Naive thymus-derived CD4-positive, alpha-beta T cell (primary cell): ENCODE measurements at regions not wholly inside any gene's neighbourhood (a gene's known extent, or its start where the extent isn't known, plus 50 kb on each side); places are given as distances from the start of the nearest gene placed in this dataset.
"Not testable (repeated sequence)": the region's sequence is repeated elsewhere in the genome, so short reads cannot be mapped to it uniquely, and the experiment has no call there.

Source experiments
- ATAC-seq: fragments of 150-1000 bp; cut with Tn5 transposase; 2 replicates; pipeline ENCODE4 v1.10.0; 2021; ENCODE audit warnings: mild to moderate bottlenecking, moderate library complexity
- CTCF ChIA-PET: fragments of 350-600 bp; sonication (Branson Sonifier 250); formaldehyde crosslinking; loops from one replicate; lab custom pipeline; 2021; ENCODE audit warnings: antibody characterized with exemption; lab: Charles Lee
- POLR2A ChIA-PET: fragments of 350-600 bp; sonication (Branson Sonifier 250); formaldehyde crosslinking; loops from one replicate; lab custom pipeline; 2021; ENCODE audit warnings: antibody characterized with exemption, inconsistent platforms; lab: Charles Lee
- DNase-seq, 9 donors: peaks; one replicate each; pipeline versions ENCODE4 v3.0.0 to v3.0.0-alpha.2; 2020 to 2022; ENCODE audit warnings: mixed read lengths in 1 of 9
- H3K27ac ChIP-seq: one replicate; pipeline ENCODE4 v1.7.0; 2013; ENCODE audit warnings: mild to moderate bottlenecking, low read depth, low read length, moderate library complexity
- H3K27me3 ChIP-seq, 2 donors: one replicate each; pipeline ENCODE4 v1.7.0; 2013; ENCODE audit warnings: low read length in 2 of 2, mild to moderate bottlenecking in 2 of 2, moderate library complexity in 2 of 2; ENCODE audit not compliant: control insufficient read depth in 2 of 2, insufficient read depth in 2 of 2
- H3K36me3 ChIP-seq, 3 experiments: 1 replicate in 2 of 3; 2 replicates in 1 of 3; pipeline ENCODE4 v1.7.0; 2013; ENCODE audit warnings: low read length in 3 of 3, mild to moderate bottlenecking in 3 of 3, moderate library complexity in 1 of 3; ENCODE audit not compliant: insufficient read depth in 3 of 3, control insufficient read depth in 2 of 3
- H3K4me1 ChIP-seq, 2 donors: one replicate each; pipeline ENCODE4 v1.7.0; 2013; ENCODE audit warnings: low read length in 2 of 2, mild to moderate bottlenecking in 2 of 2, moderate library complexity in 1 of 2; ENCODE audit not compliant: control insufficient read depth in 2 of 2, insufficient read depth in 2 of 2
- H3K4me3 ChIP-seq: 2 replicates; pipeline ENCODE4 v1.7.0; 2013; ENCODE audit warnings: mild to moderate bottlenecking, low read length
- H3K9me3 ChIP-seq, 3 experiments: 1 replicate in 2 of 3; 2 replicates in 1 of 3; pipeline ENCODE4 v1.7.0; 2013; ENCODE audit warnings: low read length in 3 of 3; ENCODE audit not compliant: control insufficient read depth in 2 of 3
- H3K27ac Mint-ChIP-seq, 9 donors: one replicate each; pipeline ENCODE4 v1.8.0; 2020 to 2022; ENCODE audit warnings: mixed read lengths in 9 of 9, mild to moderate bottlenecking in 8 of 9, moderate library complexity in 5 of 9, inconsistent platforms in 2 of 9
- H3K27me3 Mint-ChIP-seq, 5 donors: one replicate each; pipeline ENCODE4 v1.8.0; 2021 to 2022; ENCODE audit warnings: mixed read lengths in 5 of 5, mild to moderate bottlenecking in 1 of 5
- H3K36me3 Mint-ChIP-seq, 5 donors: one replicate each; pipeline ENCODE4 v1.8.0; 2020 to 2022; ENCODE audit warnings: mixed read lengths in 5 of 5, mild to moderate bottlenecking in 3 of 5, inconsistent platforms in 1 of 5
- H3K4me1 Mint-ChIP-seq, 7 donors: one replicate each; pipeline ENCODE4 v1.8.0; 2020 to 2022; ENCODE audit warnings: mixed read lengths in 7 of 7, mild to moderate bottlenecking in 3 of 7, inconsistent platforms in 1 of 7
- H3K4me3 Mint-ChIP-seq, 10 donors: one replicate each; pipeline ENCODE4 v1.8.0; 2020 to 2022; ENCODE audit warnings: mild to moderate bottlenecking in 10 of 10, mixed read lengths in 10 of 10, moderate library complexity in 6 of 10, inconsistent platforms in 2 of 10
- H3K9me3 Mint-ChIP-seq, 11 donors: one replicate each; pipeline ENCODE4 v1.8.0; 2020 to 2022; ENCODE audit warnings: mixed read lengths in 11 of 11, mild to moderate bottlenecking in 4 of 11, inconsistent platforms in 1 of 11, moderate library complexity in 1 of 11
- intact Hi-C, 2 donors: fragments of 100-400 bp; cut with micrococcal nuclease; formaldehyde crosslinking; loops; one replicate each; pipeline ENCODE4 v1.15.1; 2023

GRCh38 chrY:3037471-3037870, 102.3 kb downstream of the ZFY start:
- ATAC-seq (no peak), DNase-seq (no peak)
- ChIA-PET POLR2A (no interaction called here), CTCF (no interaction called here)
- Histone ChIP-seq H3K4me1 (no peaks in the 10 kb centered on the region), H3K27me3 (no peaks in the 10 kb centered on the region), H3K36me3 (no peaks in the 10 kb centered on the region), H3K4me3 (no peak overlapping the region), H3K9me3 (no peaks in the 10 kb centered on the region), H3K27ac (no peak overlapping the region)
- Mint-ChIP-seq H3K27me3 (no peaks in the 10 kb centered on the region), H3K27ac (no peak overlapping the region), H3K9me3 (no peaks in the 10 kb centered on the region), H3K4me1 (peaks cover 0 to 46% (median 7%) of the 10 kb centered on the region in 7 donors), H3K4me3 (no peak overlapping the region), H3K36me3 (peaks cover 0 to 8% (median 0%) of the 10 kb centered on the region in 5 donors)
- intact Hi-C loops = no loop called here

GRCh38 chrY:3040415-3040814, 105.2 kb downstream of the ZFY start:
- peak overlapping the region in 1 of 9 donors; percentile 21 for H3K27ac Mint-ChIP-seq
- H3K27ac ChIP-seq = no peak overlapping the region
- no peaks in the 10 kb centered on the region for H3K27me3 Mint-ChIP-seq
- POLR2A ChIA-PET = no interaction called here
- DNase-seq = no peak
- no peak for ATAC-seq
- intact Hi-C loops = no loop called here
- H3K4me3 ChIP-seq = no peak overlapping the region
- H3K4me1 ChIP-seq = no peaks in the 10 kb centered on the region
- no peaks in the 10 kb centered on the region for H3K9me3 Mint-ChIP-seq
- CTCF ChIA-PET = no interaction called here
- peaks cover 0 to 5% (median 0%) of the 10 kb centered on the region in 5 donors for H3K36me3 Mint-ChIP-seq
- no peaks in the 10 kb centered on the region for H3K9me3 ChIP-seq
- H3K4me3 Mint-ChIP-seq = no peak overlapping the region
- H3K27me3 ChIP-seq = no peaks in the 10 kb centered on the region
- H3K36me3 ChIP-seq = no peaks in the 10 kb centered on the region
- peaks cover 0 to 29% (median 3%) of the 10 kb centered on the region in 7 donors for H3K4me1 Mint-ChIP-seq

GRCh38 chrY:3041985-3042384, 106.8 kb downstream of the ZFY start:
- peaks cover 0 to 24% (median 10%) of the 10 kb centered on the region in 7 donors for H3K4me1 Mint-ChIP-seq
- ATAC-seq = no peak
- Histone ChIP-seq H3K27ac (no peak overlapping the region), H3K4me3 (no peak overlapping the region), H3K27me3 (no peaks in the 10 kb centered on the region), H3K9me3 (no peaks in the 10 kb centered on the region), H3K4me1 (no peaks in the 10 kb centered on the region), H3K36me3 (no peaks in the 10 kb centered on the region)
- POLR2A ChIA-PET = no interaction called here
- intact Hi-C loops = no loop called here
- CTCF ChIA-PET = no interaction called here
- H3K4me3 Mint-ChIP-seq = no peak overlapping the region
- no peaks in the 10 kb centered on the region for H3K27me3 Mint-ChIP-seq
- H3K27ac Mint-ChIP-seq = no peak overlapping the region
- H3K36me3 Mint-ChIP-seq = peaks cover 0 to 5% (median 0%) of the 10 kb centered on the region in 5 donors
- DNase-seq = no peak
- H3K9me3 Mint-ChIP-seq = no peaks in the 10 kb centered on the region

- ATAC-seq (no peak), DNase-seq (no peak)
- Mint-ChIP-seq H3K27me3 (no peaks in the 10 kb centered on the region), H3K4me3 (no peak overlapping the region), H3K4me1 (peaks cover 0 to 24% (median 13%) of the 10 kb centered on the region in 7 donors), H3K9me3 (peaks cover 0 to 3% (median 0%) of the 10 kb centered on the region in 11 donors), H3K27ac (no peak overlapping the region), H3K36me3 (peaks cover 0 to 6% (median 0%) of the 10 kb centered on the region in 5 donors)
- ChIA-PET POLR2A (no interaction called here), CTCF (no interaction called here)
- Histone ChIP-seq H3K36me3 (no peaks in the 10 kb centered on the region), H3K4me1 (no peaks in the 10 kb centered on the region), H3K9me3 (no peaks in the 10 kb centered on the region), H3K27me3 (no peaks in the 10 kb centered on the region), H3K4me3 (no peak overlapping the region), H3K27ac (no peak overlapping the region)
- intact Hi-C loops = no loop called here
These were observed 107.7 kb downstream of the ZFY start for GRCh38 chrY:3042901-3043300.

- POLR2A ChIA-PET = no interaction called here
- H3K36me3 ChIP-seq = no peaks in the 10 kb centered on the region
- no peaks in the 10 kb centered on the region for H3K27me3 Mint-ChIP-seq
- no peak overlapping the region for H3K27ac Mint-ChIP-seq
- peaks cover 0 to 3% (median 0%) of the 10 kb centered on the region in 11 donors for H3K9me3 Mint-ChIP-seq
- H3K4me1 Mint-ChIP-seq = peaks cover 0 to 27% (median 11%) of the 10 kb centered on the region in 7 donors
- no peak overlapping the region for H3K4me3 ChIP-seq
- H3K36me3 Mint-ChIP-seq = peaks cover 0 to 12% (median 0%) of the 10 kb centered on the region in 5 donors
- CTCF ChIA-PET = no interaction called here
- ATAC-seq (no peak), DNase-seq (no peak)
- H3K9me3 ChIP-seq = no peaks in the 10 kb centered on the region
- no peaks in the 10 kb centered on the region for H3K4me1 ChIP-seq
- H3K4me3 Mint-ChIP-seq = no peak overlapping the region
- H3K27me3 ChIP-seq = no peaks in the 10 kb centered on the region
- no peak overlapping the region for H3K27ac ChIP-seq
- intact Hi-C loops = no loop called here
These were observed 109.9 kb downstream of the ZFY start for GRCh38 chrY:3045048-3045447.

- CTCF ChIA-PET, DNase-seq, ATAC-seq, H3K27me3 ChIP-seq, H3K36me3 ChIP-seq, H3K9me3 ChIP-seq, H3K36me3 Mint-ChIP-seq, H3K4me3 ChIP-seq, POLR2A ChIA-PET, intact Hi-C loops, H3K27me3 Mint-ChIP-seq, H3K4me1 Mint-ChIP-seq, H3K4me3 Mint-ChIP-seq, H3K27ac ChIP-seq, H3K9me3 Mint-ChIP-seq, H3K4me1 ChIP-seq, H3K27ac Mint-ChIP-seq: not testable (repeated sequence)
These were observed 120.3 kb downstream of the ZFY start for GRCh38 chrY:3055496-3055895.

GRCh38 chrY:3058342-3058741, 123.2 kb downstream of the ZFY start:
- intact Hi-C loops, H3K4me3 Mint-ChIP-seq, H3K9me3 Mint-ChIP-seq, CTCF ChIA-PET, POLR2A ChIA-PET, H3K9me3 ChIP-seq, ATAC-seq, H3K27ac ChIP-seq, DNase-seq, H3K36me3 ChIP-seq, H3K4me1 ChIP-seq, H3K4me3 ChIP-seq, H3K27ac Mint-ChIP-seq, H3K27me3 Mint-ChIP-seq, H3K4me1 Mint-ChIP-seq, H3K36me3 Mint-ChIP-seq, H3K27me3 ChIP-seq: not testable (repeated sequence)
